NCI-H526 treated with DMSO at 0.1 percent for 48 hours (cell line): ENCODE measurements at regions not wholly inside any gene's neighbourhood (a gene's known extent, or its start where the extent isn't known, plus 50 kb on each side); places are given as distances from the start of the nearest gene placed in this dataset.
"Not testable (repeated sequence)": the region's sequence is repeated elsewhere in the genome, so short reads cannot be mapped to it uniquely, and the experiment has no call there.

ENCODE experiments used
- DNase-seq: peaks from one replicate; lab custom pipeline; 2025; lab: John Stamatoyannopoulos, UW

DNA sequence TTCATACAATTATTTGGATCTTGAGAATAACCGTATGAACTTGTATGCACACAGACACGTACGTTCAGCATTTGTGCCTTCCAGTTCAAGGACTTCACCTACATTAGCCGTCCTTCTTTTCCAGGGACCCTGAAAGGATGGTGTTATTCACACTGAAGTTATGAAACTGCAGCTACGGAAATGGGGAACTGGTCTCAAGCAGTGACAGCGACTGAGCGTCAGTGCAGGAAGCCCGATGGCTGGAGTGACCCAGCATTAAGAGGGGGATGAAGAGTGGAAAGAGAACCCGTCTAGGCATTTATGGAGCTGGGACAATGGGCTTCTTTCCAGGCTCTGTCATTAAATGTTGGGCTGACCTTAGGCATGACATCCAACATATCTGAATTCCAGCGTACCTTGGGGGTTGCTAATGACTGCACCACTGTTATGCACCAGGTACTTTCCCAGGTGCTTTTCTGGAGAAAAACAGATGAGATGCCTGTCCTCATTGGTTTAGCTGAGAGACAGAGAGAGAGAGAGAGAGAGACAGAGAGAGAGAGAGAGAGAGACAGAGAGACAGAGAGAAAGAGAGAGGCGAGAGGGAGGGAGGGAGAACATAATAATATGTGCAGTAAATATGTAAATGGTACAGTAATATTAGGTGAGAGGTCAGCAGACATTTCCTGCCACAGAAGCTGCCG lies 204.7 kb upstream of the EXOC2 start:
- no peak for DNase-seq

DNA sequence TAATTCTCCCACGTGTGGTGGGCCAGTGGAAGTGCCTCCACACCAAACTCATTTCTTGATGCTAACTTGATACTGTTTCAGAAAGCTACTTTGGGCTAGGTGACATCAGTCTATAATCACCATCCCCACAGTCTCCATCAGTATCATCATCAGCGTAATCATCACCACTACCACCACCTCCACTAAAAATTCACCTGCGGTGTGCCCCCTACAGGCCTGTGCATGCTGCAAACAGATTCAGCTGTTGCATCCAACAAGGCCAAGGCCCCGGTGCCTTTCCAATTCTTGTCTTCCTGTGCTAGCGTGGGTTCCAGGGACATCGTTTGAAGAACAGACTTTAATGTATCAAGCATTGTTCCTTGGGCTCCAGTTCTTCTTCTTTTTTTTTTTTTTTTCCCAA lies 201.3 kb upstream of the EXOC2 start:
- DNase-seq = no peak

GRCh38 chr6:890995-891394 lies 198.1 kb upstream of the EXOC2 start:
- DNase-seq = no peak

- no peak for DNase-seq
These were observed 197.3 kb upstream of the EXOC2 start for GRCh38 chr6:890201-890600.

DNA sequence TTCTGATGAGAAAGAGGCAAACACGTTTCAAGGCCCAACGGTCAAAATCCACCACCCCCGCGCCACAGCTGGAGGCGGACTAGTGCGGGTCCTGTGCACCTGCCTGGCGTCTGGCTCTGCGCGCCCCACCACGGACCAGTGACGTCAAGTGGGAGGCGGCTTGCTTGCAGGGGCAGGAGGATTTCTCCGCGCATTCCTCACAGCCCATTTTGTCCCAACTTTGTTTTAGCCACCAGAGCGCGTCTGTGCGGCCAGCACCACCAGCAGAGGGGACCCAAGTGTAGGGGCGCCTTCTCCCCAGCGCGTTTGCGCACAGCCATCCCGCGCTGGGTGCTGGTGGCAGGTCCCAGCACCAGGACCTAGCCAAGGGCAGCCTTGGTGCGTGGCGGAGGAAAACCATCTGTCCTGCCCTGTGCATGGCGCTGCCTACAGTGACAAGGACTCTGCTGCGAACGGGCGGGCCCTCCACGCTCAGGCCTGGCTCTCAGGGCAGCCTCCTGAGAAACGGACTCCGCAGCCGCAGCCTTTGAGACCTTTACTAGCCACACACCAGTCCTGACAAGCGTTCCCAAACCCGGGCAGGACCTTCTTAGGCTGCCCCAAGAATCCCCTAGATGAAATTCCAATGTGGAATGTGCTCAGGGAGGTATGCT lies 194.8 kb upstream of the EXOC2 start:
- no peak for DNase-seq

DNA sequence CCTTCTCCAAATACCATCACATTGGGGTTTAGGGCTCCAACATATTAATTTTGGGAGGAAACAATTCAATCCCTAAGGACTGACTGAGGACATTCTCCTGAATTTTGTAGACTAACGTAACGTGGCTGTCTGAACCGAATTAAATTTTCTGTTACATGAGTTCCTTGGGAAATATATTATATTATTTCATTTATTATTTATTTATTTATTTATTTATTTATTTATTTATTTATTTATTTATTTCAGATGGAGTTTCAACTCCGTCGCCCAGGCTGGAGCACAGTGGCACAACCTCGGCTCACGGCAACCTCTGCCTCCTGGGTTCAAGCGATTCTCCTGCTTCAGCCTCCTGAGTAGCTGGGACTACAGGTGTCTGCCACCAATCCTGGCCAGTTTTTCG lies 193.2 kb upstream of the EXOC2 start:
- not testable (repeated sequence) for DNase-seq

GRCh38 chr6:885051-885590 lies 192.2 kb upstream of the EXOC2 start:
- no peak for DNase-seq

DNA sequence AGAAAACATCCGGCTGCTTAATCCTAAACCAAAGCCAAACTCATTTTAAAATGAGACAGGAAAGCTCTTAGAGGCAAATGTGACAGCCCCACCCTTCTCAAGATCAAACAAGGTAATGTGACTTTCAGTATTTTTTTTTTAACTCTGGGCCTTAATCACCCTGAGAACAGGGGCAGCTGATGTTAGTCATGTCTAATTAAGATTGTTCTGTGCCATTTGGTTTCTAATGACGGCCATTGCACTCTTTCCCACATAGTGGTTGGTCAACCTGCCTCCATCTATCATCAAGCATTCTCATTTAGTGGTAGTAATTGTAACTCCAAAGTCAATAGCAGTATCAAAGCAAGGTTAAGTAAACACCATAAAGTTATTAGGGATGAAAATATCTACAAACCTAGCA lies 191.6 kb upstream of the EXOC2 start:
- no peak for DNase-seq

GRCh38 chr6:882084-882598 lies 189.2 kb upstream of the EXOC2 start:
- no peak for DNase-seq

- no peak for DNase-seq
These were observed 185.2 kb upstream of the EXOC2 start for GRCh38 chr6:878179-878578.

GRCh38 chr6:875012-875411 lies 182.1 kb upstream of the EXOC2 start:
- DNase-seq = no peak

DNA sequence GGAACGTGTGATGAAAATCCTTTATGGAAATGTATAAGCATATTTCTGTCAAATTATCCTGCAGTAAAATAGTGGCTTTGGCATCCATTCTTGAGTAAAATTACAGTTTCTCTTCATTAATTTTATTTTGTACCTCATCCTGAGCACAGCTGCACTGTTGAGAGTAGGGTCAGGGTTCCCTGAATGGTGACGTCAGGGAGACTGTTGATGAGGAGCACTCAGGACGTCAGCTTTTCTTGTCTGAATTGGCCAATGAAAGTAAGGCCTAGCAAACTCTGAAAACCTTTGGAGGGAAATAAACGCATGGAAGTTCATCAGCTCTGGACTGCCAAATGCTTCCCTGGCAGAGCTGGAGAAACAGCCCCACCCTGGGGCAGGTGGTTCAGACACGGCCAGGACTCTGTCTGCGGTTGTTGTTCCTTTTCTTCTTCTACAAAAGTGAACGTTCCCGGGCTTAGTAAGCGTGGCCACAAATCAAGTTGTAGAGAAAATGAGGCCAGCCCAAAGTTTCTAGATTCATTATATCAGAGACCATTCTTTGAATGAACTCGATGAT lies 179.7 kb upstream of the EXOC2 start:
- DNase-seq = no peak

GRCh38 chr6:871503-871902 lies 178.6 kb upstream of the EXOC2 start:
- no peak for DNase-seq

DNA sequence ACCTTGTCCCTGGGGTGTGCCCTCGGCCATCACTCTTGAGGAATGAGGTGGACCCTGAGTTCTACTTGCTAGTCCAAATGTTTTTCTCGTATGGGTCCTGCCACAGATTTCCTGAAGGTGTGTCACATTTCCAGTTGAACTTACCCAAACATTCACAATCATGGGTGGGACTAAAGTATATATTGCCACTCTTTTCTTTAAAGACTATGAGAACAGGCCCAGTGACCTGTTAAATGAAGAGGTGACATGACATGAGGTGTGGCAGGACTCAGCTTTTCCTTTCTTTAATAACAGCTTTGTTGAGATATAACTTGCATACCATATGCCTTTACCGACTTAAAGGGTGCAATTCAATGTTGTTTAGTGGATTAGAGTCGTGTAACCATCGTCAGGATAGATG lies 177.2 kb upstream of the EXOC2 start:
- DNase-seq = no peak

- no peak for DNase-seq
These were observed 175.3 kb upstream of the EXOC2 start for GRCh38 chr6:868201-868600.

DNA sequence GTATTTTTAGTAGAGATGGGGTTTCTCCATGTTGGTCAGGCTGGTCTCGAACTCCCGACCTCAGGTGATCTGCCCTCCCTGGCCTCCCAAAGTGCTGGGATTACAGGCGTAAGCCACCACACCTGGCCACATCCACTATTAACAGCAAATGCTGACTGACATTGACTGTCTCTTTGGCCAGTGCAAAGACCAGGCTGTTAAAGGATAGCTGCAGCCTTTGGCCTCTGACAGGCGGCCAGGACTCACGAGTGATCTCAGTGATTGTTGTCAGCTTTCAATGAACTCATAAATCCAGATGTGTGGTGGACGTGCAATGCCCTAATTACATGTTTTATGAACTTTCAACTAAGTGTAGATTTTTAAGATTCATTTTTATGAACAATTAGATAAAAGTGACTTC lies 174.4 kb upstream of the EXOC2 start:
- DNase-seq = no peak

DNA sequence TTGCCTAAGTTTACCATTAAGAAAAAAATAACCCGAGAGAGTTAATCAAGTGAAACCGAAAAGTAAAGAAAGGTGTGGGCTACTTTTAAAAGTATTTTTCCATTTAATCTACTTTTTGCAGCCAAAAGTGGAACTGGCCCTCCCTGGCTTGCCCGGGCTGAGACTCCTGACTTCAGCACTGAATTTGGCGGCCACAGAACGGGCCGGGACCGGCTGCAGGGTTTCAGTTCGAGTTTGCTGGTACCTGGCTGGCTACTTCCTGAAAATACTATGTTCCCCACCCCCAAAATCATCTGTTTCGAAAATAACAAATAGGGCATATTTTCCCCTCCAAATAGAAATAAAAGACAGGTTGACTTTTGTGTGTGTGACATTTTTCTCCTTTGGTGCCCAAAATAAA lies 173.4 kb upstream of the EXOC2 start:
- no peak for DNase-seq

DNA sequence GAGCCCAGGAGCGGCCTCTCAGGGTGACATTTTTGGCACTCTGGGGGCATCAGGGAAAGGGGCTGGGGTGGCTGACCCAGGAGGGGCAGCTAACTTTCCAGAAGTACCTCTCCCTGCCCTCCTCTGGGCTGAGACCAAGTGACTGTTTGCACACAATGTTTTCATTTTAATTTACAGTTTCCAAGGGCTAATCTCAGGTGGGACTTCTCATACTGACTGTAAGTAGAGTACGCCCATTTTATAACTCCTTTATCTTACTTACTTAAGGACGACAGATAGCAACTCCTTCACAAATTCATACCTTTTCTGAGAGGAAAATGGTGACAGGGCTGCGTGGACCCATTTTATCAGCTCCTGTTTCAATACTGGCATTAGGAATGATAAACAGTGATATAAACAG lies 172.9 kb upstream of the EXOC2 start:
- no peak for DNase-seq

DNA sequence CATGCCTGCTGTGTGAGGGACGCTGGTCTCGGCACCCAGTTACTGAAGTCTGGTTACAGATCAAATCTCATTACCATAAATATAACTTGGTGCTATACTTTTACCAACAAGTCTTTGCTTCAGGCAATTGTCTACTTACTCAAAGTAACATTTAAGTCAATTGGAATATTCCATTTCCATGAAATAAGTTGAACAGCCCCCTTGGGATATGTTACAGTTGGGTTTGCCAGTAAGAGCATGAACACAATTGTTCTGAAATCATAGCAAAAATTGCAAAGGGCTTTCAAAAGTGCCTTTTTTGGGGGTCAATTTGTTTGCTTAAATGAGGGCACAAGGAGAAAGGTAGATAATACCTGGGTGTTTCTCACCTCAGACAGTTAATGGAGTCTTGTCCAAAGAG lies 170.9 kb upstream of the EXOC2 start:
- DNase-seq = no peak

GRCh38 chr6:863127-863526 lies 170.2 kb upstream of the EXOC2 start:
- not testable (repeated sequence) for DNase-seq

GRCh38 chr6:859936-860335 lies 167.0 kb upstream of the EXOC2 start:
- DNase-seq = no peak

DNA sequence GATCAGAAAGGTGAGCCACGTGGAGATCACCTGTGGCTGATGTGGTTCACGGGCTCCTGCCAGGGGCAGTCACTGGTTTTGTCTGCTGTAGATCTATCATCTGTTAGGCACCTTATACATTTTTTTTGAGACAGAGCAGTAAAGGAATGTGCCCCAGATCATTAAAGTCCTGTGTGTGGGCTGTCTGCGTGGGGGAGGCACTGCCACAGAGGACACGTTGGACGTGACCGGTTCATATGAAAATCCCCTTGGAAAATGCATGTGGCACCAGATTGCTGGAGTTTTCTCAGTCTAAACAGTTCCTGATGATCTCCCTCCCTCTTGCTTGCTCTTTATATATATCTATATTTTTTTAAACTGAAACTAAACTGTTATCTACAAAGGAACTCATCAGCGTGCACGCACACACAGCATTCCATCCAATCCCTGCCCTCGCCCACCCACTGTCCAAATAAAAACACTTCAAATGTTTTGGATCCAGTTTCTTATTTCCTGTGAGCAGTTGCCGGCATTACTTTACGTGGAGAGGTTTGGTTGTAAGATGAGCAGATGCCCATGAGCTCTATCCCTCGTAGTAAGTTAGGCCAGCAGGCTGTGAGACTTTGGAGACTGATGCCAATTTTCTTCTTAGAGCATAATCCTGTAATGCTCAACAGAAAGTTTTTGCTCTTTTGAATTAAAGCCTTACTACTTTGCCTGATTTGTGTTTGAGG lies 161.6 kb upstream of the EXOC2 start:
- no peak for DNase-seq

- DNase-seq = not testable (repeated sequence)
These were observed 159.3 kb upstream of the EXOC2 start for GRCh38 chr6:852216-852615.
